ENCODE measurements at regions not wholly inside any gene's neighbourhood (a gene's known extent, or its start where the extent isn't known, plus 50 kb on each side); places are given as distances from the start of the nearest gene placed in this dataset.
"Not testable (repeated sequence)": the region's sequence is repeated elsewhere in the genome, so short reads cannot be mapped to it uniquely, and the experiment has no call there.

DNA sequence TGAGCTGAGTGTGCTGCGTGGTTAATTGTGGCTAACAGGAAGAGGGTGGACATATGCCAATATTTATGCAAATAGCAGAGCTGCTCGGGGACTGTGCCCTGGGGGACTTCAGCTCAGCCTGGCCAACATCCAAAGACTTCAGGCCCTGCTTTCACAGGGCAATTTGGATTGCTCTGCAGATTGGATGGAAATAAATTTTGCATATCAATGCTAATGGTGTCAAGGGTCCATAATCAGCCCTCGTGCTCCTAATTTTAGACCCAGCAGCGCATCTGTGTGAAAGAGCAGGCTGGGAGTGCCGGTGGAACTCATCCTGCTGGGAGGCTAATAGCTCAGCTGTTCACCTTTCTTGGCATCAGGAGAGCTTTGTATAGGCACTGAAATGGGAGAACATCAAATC, 270.1 kb downstream of the TCERG1L start:
- H3K27me3 ChIP-seq (ENCODE audit: control insufficient read depth, insufficient read depth, low read length): no peaks in the 10 kb centered on the region

GRCh38 chr10:131042015-131042414, 269.5 kb downstream of the TCERG1L start:
- not testable (repeated sequence) for H3K4me3 ChIP-seq (ENCODE audit: low read depth, low read length); H3K36me3 ChIP-seq (ENCODE audit: control insufficient read depth, insufficient read depth, low read length); H3K4me1 ChIP-seq (ENCODE audit: control insufficient read depth, insufficient read depth, low read length); H3K9me3 ChIP-seq (ENCODE audit: control insufficient read depth, insufficient read depth, low read length); H3K27me3 ChIP-seq (ENCODE audit: control insufficient read depth, insufficient read depth, low read length); H3K9ac ChIP-seq (ENCODE audit: low read depth, low read length)

More for the DNA sequence above, 270.1 kb downstream of the TCERG1L start:
- Histone ChIP-seq H3K4me1 (ENCODE audit: control insufficient read depth, insufficient read depth, low read length) (no peaks in the 10 kb centered on the region), H3K9ac (ENCODE audit: low read depth, low read length) (no peak overlapping the region), H3K9me3 (ENCODE audit: control insufficient read depth, insufficient read depth, low read length) (peaks cover 7% of the 10 kb centered on the region), H3K36me3 (ENCODE audit: control insufficient read depth, insufficient read depth, low read length) (no peaks in the 10 kb centered on the region), H3K4me3 (ENCODE audit: low read depth, low read length) (no peak overlapping the region)
